ENCODE measurements at regions not wholly inside any gene's neighbourhood (a gene's known extent, or its start where the extent isn't known, plus 50 kb on each side); places are given as distances from the start of the nearest gene placed in this dataset.
"Not testable (repeated sequence)": the region's sequence is repeated elsewhere in the genome, so short reads cannot be mapped to it uniquely, and the experiment has no call there.

DNA sequence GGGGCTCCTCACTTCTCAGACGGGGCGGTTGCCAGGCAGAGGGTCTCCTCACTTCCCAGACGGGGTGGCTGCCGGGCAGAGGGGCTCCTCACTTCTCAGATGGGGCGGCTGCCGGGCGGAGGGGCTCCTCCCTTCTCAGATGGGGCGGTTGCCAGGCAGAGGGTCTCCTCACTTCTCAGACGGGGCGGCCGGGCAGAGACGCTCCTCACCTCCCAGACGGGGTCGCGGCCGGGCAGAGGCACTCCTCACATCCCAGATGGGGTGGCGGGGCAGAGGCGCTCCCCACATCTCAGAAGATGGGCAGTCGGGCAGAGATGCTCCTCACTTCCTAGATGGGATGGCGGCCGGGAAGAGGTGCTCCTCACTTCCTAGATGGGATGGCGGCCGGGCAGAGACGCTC lies 148.3 kb downstream of the UTRN start:
- DNase-seq (ENCODE audit: low read depth, low spot score); H3K36me3 ChIP-seq (ENCODE audit: control insufficient read depth, insufficient read depth, low read length); H3K9me3 ChIP-seq (ENCODE audit: control insufficient read depth, insufficient read depth, low read length); H3K27ac ChIP-seq (ENCODE audit: low read length); H3K27me3 ChIP-seq (ENCODE audit: control insufficient read depth, insufficient read depth, low read length); H3K4me3 ChIP-seq (ENCODE audit: low read length); H3K4me1 ChIP-seq (ENCODE audit: control insufficient read depth, insufficient read depth, low read length): not testable (repeated sequence)
- no CpG with 5 or more reads among the region's 24 CpGs for WGBS (ENCODE audit: insufficient coverage, insufficient read length)

DNA sequence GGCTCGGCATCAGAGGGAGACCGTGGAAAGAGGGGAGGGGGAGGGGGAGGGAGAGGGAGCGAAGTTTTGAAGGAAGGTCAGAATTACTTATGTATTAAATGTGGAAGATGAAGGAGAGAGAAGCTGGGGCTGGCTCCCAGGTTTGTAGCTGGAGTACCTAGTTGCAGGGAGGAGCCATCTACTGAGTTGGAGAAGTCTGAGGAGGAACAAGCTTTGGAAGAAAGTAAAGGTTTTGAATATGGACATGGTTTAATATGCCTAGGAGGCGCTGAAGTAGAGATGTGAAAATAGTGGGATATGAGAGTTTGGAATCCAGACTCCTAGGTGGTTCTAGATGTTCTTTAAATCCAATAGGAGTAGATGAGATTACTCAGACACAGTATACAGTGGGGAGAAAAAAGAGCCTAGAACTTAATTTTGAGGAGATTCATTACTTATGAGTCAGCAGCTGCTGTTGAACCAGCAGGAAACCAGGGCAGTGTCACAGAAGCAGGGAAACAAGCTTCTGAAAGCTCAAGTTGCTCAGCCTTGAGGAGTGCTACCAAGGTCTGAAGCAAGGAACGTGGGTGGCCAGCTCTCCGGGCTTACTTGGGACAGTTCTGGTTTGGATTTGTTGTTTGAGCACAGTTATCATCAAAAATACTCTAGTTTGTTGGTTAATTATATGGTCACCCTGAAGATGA lies 149.3 kb downstream of the UTRN start:
- Histone ChIP-seq H3K4me3 (ENCODE audit: low read length) (no peak overlapping the region), H3K27ac (ENCODE audit: low read length) (no peak overlapping the region), H3K27me3 (ENCODE audit: control insufficient read depth, insufficient read depth, low read length) (no peaks in the 10 kb centered on the region), H3K9me3 (ENCODE audit: control insufficient read depth, insufficient read depth, low read length) (no peaks in the 10 kb centered on the region), H3K4me1 (ENCODE audit: control insufficient read depth, insufficient read depth, low read length) (no peaks in the 10 kb centered on the region), H3K36me3 (ENCODE audit: control insufficient read depth, insufficient read depth, low read length) (no peaks in the 10 kb centered on the region; the same call in 1 of the 2 replicates)
- WGBS (ENCODE audit: insufficient coverage, insufficient read length), result 100% methylated on average over 2 of the region's 6 CpGs
- no peak for DNase-seq (ENCODE audit: low read depth, low spot score)

DNA sequence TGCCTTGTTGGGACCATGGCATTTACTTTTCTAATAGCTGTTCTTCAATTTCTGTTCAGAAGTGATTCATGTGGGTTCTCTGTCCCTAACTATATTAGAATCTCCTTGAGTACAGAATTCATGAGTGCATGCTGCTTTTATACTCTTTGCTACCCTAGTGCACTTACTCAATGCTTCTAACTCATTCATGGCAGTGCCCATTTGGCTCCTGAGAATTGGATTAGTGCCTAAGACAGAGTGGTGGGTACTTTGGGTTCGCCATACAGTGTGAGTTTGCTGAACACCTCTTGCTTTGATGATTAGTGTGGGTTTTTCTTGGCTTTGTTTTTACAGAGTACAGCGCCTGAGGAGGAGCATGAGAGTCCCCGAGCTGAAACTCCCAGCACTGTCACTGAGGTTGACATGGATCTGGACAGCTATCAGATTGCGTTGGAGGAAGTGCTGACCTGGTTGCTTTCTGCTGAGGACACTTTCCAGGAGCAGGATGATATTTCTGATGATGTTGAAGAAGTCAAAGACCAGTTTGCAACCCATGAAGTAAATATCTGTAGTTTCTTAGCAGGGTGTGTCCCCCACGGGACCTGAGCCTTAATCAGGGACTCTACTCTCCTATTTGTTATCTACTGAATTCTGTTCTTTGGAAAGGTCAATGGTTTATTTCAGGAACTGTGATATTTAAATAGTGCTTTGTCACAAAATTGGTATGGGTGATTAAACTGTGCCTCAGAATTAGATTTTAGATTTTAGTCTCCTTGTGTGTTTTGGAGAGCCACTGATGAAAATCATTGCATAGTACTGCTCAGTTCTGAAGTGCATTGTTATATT lies 150.7 kb downstream of the UTRN start:
- H3K27me3 ChIP-seq (ENCODE audit: control insufficient read depth, insufficient read depth, low read length), result no peaks in the 10 kb centered on the region
- WGBS (ENCODE audit: insufficient coverage, insufficient read length), result no CpG with 5 or more reads among the region's 5 CpGs
- H3K36me3 ChIP-seq (ENCODE audit: control insufficient read depth, insufficient read depth, low read length), result peaks cover 7% of the 10 kb centered on the region; the same call in 1 of the 2 replicates
- H3K9me3 ChIP-seq (ENCODE audit: control insufficient read depth, insufficient read depth, low read length), result peaks cover 3% of the 10 kb centered on the region; the same call in 1 of the 2 replicates
- no peaks in the 10 kb centered on the region for H3K4me1 ChIP-seq (ENCODE audit: control insufficient read depth, insufficient read depth, low read length)
- no peak for DNase-seq (ENCODE audit: low read depth, low spot score)
- no peak overlapping the region for H3K4me3 ChIP-seq (ENCODE audit: low read length)
- H3K27ac ChIP-seq (ENCODE audit: low read length), result no peak overlapping the region

DNA sequence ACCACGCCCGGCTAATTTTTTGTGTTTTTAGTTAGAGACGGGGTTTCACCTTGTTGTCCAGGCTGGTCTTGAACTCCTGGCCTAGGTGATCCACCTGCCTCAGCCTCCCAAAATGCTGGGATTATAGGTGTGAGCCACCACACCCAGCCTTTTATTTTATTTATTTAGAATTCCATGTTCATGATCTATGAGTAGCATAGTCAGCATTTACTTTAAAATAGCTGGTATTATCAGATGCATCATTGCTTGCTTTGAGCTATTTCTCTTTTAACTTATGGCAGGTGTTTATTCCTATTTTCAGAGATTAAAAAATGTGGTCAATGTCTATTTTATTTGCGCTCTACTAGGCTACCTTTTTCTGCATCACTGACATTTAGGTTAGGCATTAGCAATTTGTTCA lies 152.0 kb downstream of the UTRN start:
- Histone ChIP-seq H3K27ac (ENCODE audit: low read length) (no peak overlapping the region), H3K9me3 (ENCODE audit: control insufficient read depth, insufficient read depth, low read length) (peaks cover 8% of the 10 kb centered on the region), H3K4me1 (ENCODE audit: control insufficient read depth, insufficient read depth, low read length) (no peaks in the 10 kb centered on the region), H3K36me3 (ENCODE audit: control insufficient read depth, insufficient read depth, low read length) (peaks cover 10% of the 10 kb centered on the region; the same call in 1 of the 2 replicates), H3K4me3 (ENCODE audit: low read length) (no peak overlapping the region), H3K27me3 (ENCODE audit: control insufficient read depth, insufficient read depth, low read length) (no peaks in the 10 kb centered on the region)
- DNase-seq (ENCODE audit: low read depth, low spot score), result no peak
- no CpG with 5 or more reads among the region's 4 CpGs for WGBS (ENCODE audit: insufficient coverage, insufficient read length)

DNA sequence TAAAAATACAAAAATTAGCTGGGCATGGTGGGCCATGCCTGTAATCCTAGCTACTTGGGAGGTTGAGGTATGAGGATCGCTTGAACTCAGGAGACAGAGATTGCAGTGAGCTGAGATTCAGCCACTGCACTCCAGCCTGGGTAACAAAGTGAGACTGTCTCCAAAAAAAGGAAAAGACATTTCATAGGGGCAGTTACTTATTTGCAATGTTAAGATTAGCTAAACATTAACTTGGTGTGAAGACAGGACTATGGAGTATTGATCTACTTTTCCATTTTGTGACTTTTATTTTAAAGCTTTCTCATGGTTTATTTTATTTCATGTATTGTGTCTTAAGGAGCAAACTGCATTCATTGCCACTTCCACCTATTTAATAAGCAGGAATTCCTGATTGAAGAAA lies 153.0 kb downstream of the UTRN start:
- H3K4me1 ChIP-seq (ENCODE audit: control insufficient read depth, insufficient read depth, low read length), result no peaks in the 10 kb centered on the region
- no peak overlapping the region for H3K4me3 ChIP-seq (ENCODE audit: low read length)
- H3K27me3 ChIP-seq (ENCODE audit: control insufficient read depth, insufficient read depth, low read length), result no peaks in the 10 kb centered on the region
- H3K27ac ChIP-seq (ENCODE audit: low read length), result no peak overlapping the region
- DNase-seq (ENCODE audit: low read depth, low spot score), result no peak
- H3K36me3 ChIP-seq (ENCODE audit: control insufficient read depth, insufficient read depth, low read length), result peaks cover 10% of the 10 kb centered on the region; the same call in 1 of the 2 replicates
- WGBS (ENCODE audit: insufficient coverage, insufficient read length), result no CpG with 5 or more reads among the region's 1 CpG
- peaks cover 8% of the 10 kb centered on the region for H3K9me3 ChIP-seq (ENCODE audit: control insufficient read depth, insufficient read depth, low read length)

DNA sequence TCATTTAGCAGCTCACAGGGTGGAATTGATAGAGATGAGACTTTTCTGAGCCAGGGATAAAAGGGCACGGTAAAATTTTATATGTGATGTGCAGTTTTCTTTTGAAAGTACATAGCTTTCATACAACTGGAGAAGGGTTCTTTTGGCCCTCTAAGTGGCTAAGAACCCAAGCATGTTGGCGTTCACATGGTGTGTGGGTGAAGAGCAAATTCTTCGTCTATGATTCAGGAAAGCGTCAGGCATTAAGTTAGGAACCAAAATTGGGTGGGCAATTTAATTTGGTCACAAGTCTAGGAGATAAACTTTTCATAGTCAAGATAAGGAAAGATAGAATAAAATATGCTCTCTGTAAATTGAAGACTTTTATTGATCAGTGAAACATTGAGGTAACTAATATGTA lies 153.9 kb downstream of the UTRN start:
- Histone ChIP-seq H3K9me3 (ENCODE audit: control insufficient read depth, insufficient read depth, low read length) (peaks cover 8% of the 10 kb centered on the region), H3K4me1 (ENCODE audit: control insufficient read depth, insufficient read depth, low read length) (no peaks in the 10 kb centered on the region), H3K36me3 (ENCODE audit: control insufficient read depth, insufficient read depth, low read length) (peaks cover 10% of the 10 kb centered on the region; the same call in 1 of the 2 replicates), H3K27ac (ENCODE audit: low read length) (no peak overlapping the region), H3K27me3 (ENCODE audit: control insufficient read depth, insufficient read depth, low read length) (no peaks in the 10 kb centered on the region), H3K4me3 (ENCODE audit: low read length) (no peak overlapping the region)
- no CpG with 5 or more reads among the region's 4 CpGs for WGBS (ENCODE audit: insufficient coverage, insufficient read length)
- DNase-seq (ENCODE audit: low read depth, low spot score), result no peak

DNA sequence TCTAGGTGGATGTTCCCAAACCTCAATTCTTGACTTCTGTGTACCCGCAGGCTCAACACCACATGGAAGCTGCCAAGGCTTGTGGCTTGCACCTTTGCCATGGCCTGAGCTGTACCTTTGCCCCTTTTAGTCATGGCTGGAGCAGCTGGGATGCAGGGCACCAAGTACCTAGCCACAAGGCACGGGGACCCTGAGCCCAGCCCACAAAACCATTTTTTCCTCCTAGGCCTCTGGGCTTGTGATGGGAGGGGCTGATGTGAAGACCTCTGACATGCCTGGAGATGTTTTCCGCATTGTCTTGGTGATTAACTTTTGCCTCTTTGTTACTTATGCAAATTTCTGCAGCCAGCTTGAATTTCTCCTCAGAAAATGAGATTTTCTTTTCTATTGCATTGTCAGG lies 156.7 kb downstream of the UTRN start:
- not testable (repeated sequence) for DNase-seq (ENCODE audit: low read depth, low spot score); H3K9me3 ChIP-seq (ENCODE audit: control insufficient read depth, insufficient read depth, low read length); H3K27ac ChIP-seq (ENCODE audit: low read length); H3K4me1 ChIP-seq (ENCODE audit: control insufficient read depth, insufficient read depth, low read length); H3K4me3 ChIP-seq (ENCODE audit: low read length); H3K27me3 ChIP-seq (ENCODE audit: control insufficient read depth, insufficient read depth, low read length)
- WGBS (ENCODE audit: insufficient coverage, insufficient read length), result no CpG with 5 or more reads among the region's 3 CpGs
- peaks cover 10% of the 10 kb centered on the region; the same call in 1 of the 2 replicates for H3K36me3 ChIP-seq (ENCODE audit: control insufficient read depth, insufficient read depth, low read length)

DNA sequence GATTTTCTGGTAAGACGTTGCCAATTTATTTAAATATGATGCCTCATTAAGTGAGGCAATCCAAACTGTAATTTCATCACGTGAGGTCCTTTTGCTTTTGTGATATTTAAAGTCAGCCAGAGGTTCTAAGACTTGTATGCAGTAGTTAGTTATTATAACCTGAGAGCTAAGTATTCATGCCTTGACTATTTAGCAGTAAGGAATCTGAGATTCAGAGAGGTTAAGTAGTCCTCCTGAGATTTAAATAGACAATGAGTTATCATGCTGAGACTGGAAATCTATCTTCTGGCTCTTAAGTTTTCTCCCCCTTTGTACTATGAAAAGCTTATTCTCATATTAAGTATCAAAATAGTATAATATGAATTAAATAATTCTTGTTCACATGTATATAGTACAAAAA lies 158.0 kb downstream of the UTRN start:
- no CpG with 5 or more reads among the region's 2 CpGs for WGBS (ENCODE audit: insufficient coverage, insufficient read length)
- Histone ChIP-seq H3K4me1 (ENCODE audit: control insufficient read depth, insufficient read depth, low read length) (no peaks in the 10 kb centered on the region), H3K9me3 (ENCODE audit: control insufficient read depth, insufficient read depth, low read length) (peaks cover 8% of the 10 kb centered on the region), H3K36me3 (ENCODE audit: control insufficient read depth, insufficient read depth, low read length) (peaks cover 10% of the 10 kb centered on the region; the same call in 1 of the 2 replicates), H3K27ac (ENCODE audit: low read length) (no peak overlapping the region), H3K27me3 (ENCODE audit: control insufficient read depth, insufficient read depth, low read length) (no peaks in the 10 kb centered on the region), H3K4me3 (ENCODE audit: low read length) (no peak overlapping the region)
- DNase-seq (ENCODE audit: low read depth, low spot score), result no peak

DNA sequence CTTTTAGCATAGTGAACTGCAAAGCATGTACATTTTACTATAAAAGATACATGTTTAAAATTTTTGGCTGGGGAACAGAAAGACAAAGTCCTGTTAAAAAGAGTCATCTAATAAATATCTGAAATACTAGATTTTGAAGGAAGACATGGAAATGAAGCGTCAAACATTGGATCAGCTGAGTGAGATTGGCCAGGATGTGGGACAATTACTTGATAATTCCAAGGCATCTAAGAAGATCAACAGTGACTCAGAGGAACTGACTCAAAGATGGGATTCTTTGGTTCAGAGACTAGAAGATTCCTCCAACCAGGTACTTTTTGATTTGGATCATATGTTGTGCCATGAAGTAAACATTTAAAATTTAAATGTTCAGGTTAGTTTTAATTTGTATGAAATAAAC lies 162.3 kb downstream of the UTRN start:
- Histone ChIP-seq H3K4me3 (ENCODE audit: low read length) (no peak overlapping the region), H3K27me3 (ENCODE audit: control insufficient read depth, insufficient read depth, low read length) (no peaks in the 10 kb centered on the region), H3K36me3 (ENCODE audit: control insufficient read depth, insufficient read depth, low read length) (no peaks in the 10 kb centered on the region; the same call in 1 of the 2 replicates), H3K4me1 (ENCODE audit: control insufficient read depth, insufficient read depth, low read length) (no peaks in the 10 kb centered on the region), H3K27ac (ENCODE audit: low read length) (no peak overlapping the region), H3K9me3 (ENCODE audit: control insufficient read depth, insufficient read depth, low read length) (no peaks in the 10 kb centered on the region; the same call in 1 of the 2 replicates)
- no peak for DNase-seq (ENCODE audit: low read depth, low spot score)
- WGBS (ENCODE audit: insufficient coverage, insufficient read length), result no CpG with 5 or more reads among the region's 1 CpG

DNA sequence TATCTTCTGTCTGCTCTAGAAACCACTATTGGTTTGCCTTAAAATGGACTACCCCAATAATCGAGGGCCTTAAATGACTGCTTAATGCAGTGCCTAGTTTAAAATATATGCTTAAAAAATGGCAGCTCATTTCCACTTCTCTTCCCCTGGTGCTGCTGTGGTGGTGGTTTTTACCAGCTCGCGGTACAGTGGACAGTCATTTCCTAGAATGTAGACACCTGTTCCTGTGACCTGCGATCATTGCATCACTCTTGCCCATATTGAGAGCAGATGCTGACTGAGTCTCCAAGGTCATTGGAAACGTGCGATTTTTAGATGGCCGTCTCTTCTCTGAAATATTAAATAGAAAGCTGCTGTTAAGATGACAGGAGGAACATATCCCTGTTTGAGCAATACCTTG lies 164.1 kb downstream of the UTRN start:
- H3K4me1 ChIP-seq (ENCODE audit: control insufficient read depth, insufficient read depth, low read length), result no peaks in the 10 kb centered on the region
- H3K27me3 ChIP-seq (ENCODE audit: control insufficient read depth, insufficient read depth, low read length), result no peaks in the 10 kb centered on the region
- H3K9me3 ChIP-seq (ENCODE audit: control insufficient read depth, insufficient read depth, low read length), result no peaks in the 10 kb centered on the region
- no peak for DNase-seq (ENCODE audit: low read depth, low spot score)
- no peaks in the 10 kb centered on the region; the same call in 1 of the 2 replicates for H3K36me3 ChIP-seq (ENCODE audit: control insufficient read depth, insufficient read depth, low read length)
- no CpG with 5 or more reads among the region's 7 CpGs for WGBS (ENCODE audit: insufficient coverage, insufficient read length)
- no peak overlapping the region for H3K27ac ChIP-seq (ENCODE audit: low read length)
- H3K4me3 ChIP-seq (ENCODE audit: low read length), result no peak overlapping the region

Data from iPS DF 6.9 (cell line).